B cell (primary cell): ENCODE measurements at regions not wholly inside any gene's neighbourhood (a gene's known extent, or its start where the extent isn't known, plus 50 kb on each side); places are given as distances from the start of the nearest gene placed in this dataset.

Source experiments
- ATAC-seq: fragments of 200-7000 bp; cut with Tn5 transposase; one replicate; pipeline ENCODE4 v1.10.0; 2021; ENCODE audit warnings: low read depth, mild to moderate bottlenecking, moderate number of reproducible peaks, moderate library complexity
- CTCF ChIA-PET: fragments of 350-600 bp; sonication (Branson Sonifier 250); formaldehyde crosslinking; loops from one replicate; lab custom pipeline; 2021; ENCODE audit warnings: antibody characterized with exemption, inconsistent platforms; lab: Charles Lee
- POLR2A ChIA-PET: fragments of 350-600 bp; sonication (Branson Sonifier 250); formaldehyde crosslinking; loops from one replicate; lab custom pipeline; 2021; ENCODE audit warnings: antibody characterized with exemption; lab: Charles Lee
- DNase-seq: peaks from one replicate; pipeline ENCODE4 v3.0.0; 2013
- H2AFZ ChIP-seq: 2 replicates; pipeline ENCODE4 v1.6.1; 2012; ENCODE audit warnings: mild to moderate bottlenecking, low read depth, low read length; ENCODE audit not compliant: insufficient read depth, poor library complexity, severe bottlenecking
- H3K27ac ChIP-seq, 2 donors: 1 replicate in 1 of 2; 2 replicates in 1 of 2; pipeline ENCODE4 v1.5.1; 2012 to 2013; ENCODE audit warnings: low read length in 2 of 2, mild to moderate bottlenecking in 2 of 2, moderate library complexity in 1 of 2
- H3K27me3 ChIP-seq, 4 experiments: fragments of 200-600 bp in 1 of 4; sonication (generic) in 1 of 4; replicated peaks in 1 of 4; 1 replicate in 2 of 4; 2 replicates in 2 of 4; pipeline versions ENCODE4 v1.6.1 to v1.7.0; 2013 to 2016; ENCODE audit warnings: low read length in 3 of 4, mild to moderate bottlenecking in 2 of 4, mixed read lengths in 1 of 4, moderate library complexity in 1 of 4; ENCODE audit not compliant: insufficient read depth in 4 of 4, control insufficient read depth in 3 of 4; ENCODE audit errors: control extremely low read depth in 1 of 4
- H3K36me3 ChIP-seq, 2 experiments: replicated peaks in 1 of 2; 1 replicate in 1 of 2; 2 replicates in 1 of 2; pipeline versions ENCODE4 v1.6.1 to v1.7.1; 2013; ENCODE audit warnings: low read length in 1 of 2; ENCODE audit not compliant: insufficient read depth in 2 of 2, control insufficient read depth in 1 of 2; ENCODE audit errors: control extremely low read depth in 1 of 2, extremely low read depth in 1 of 2
- H3K4me1 ChIP-seq, 2 donors: fragments of 200-600 bp in 1 of 2; sonication (generic) in 1 of 2; 1 replicate in 1 of 2; 2 replicates in 1 of 2; pipeline versions ENCODE4 v1.5.1 to v1.6.1; 2013 to 2017; ENCODE audit warnings: low read length in 2 of 2; ENCODE audit not compliant: control insufficient read depth in 2 of 2, insufficient read depth in 2 of 2
- H3K4me2 ChIP-seq: replicated peaks from 2 replicates; pipeline ENCODE3; 2012; ENCODE audit warnings: mild to moderate bottlenecking, low read depth, low read length; ENCODE audit not compliant: poor library complexity, severe bottlenecking
- H3K4me3 ChIP-seq, 5 experiments: fragments of 200-600 bp in 1 of 5; sonication (generic) in 1 of 5; 1 replicate in 3 of 5; 2 replicates in 2 of 5; pipeline versions ENCODE4 v1.5.1 to v1.7.0; 2011 to 2016; ENCODE audit warnings: low read length in 4 of 5, mild to moderate bottlenecking in 4 of 5, low read depth in 2 of 5, control low read depth in 1 of 5, moderate library complexity in 1 of 5; ENCODE audit not compliant: insufficient read depth in 1 of 5; ENCODE audit errors: control extremely low read depth in 1 of 5, extremely low read depth in 1 of 5
- H3K79me2 ChIP-seq: fragments of 200-600 bp; sonication (generic); one replicate; pipeline ENCODE4 v1.6.0; 2016; ENCODE audit warnings: low read length; ENCODE audit not compliant: control insufficient read depth, insufficient read depth
- H3K9ac ChIP-seq: fragments of 200-600 bp; sonication (generic); 2 replicates; pipeline ENCODE4 v1.6.1; 2017; ENCODE audit warnings: mild to moderate bottlenecking, low read length, moderate library complexity
- H3K9me3 ChIP-seq, 3 donors: one replicate each; pipeline versions ENCODE4 v1.6.1 to v1.7.1; 2013; ENCODE audit warnings: low read length in 2 of 3; ENCODE audit not compliant: control insufficient read depth in 2 of 3, insufficient read depth in 1 of 3; ENCODE audit errors: control extremely low read depth in 1 of 3
- H4K20me1 ChIP-seq: 2 replicates; pipeline ENCODE4 v1.6.0; 2012; ENCODE audit warnings: mild to moderate bottlenecking, low read length; ENCODE audit not compliant: insufficient read depth, control insufficient read depth, poor library complexity, severe bottlenecking
- H3K27ac Mint-ChIP-seq: one replicate; pipeline ENCODE4 v1.8.0; 2021; ENCODE audit warnings: mixed read lengths
- H3K27me3 Mint-ChIP-seq: one replicate; pipeline ENCODE4 v1.8.0; 2021; ENCODE audit warnings: mixed read lengths
- H3K4me1 Mint-ChIP-seq: one replicate; pipeline ENCODE4 v1.8.0; 2021; ENCODE audit warnings: mixed read lengths
- H3K4me3 Mint-ChIP-seq: one replicate; pipeline ENCODE4 v1.8.0; 2021; ENCODE audit warnings: mixed read lengths
- H3K9me3 Mint-ChIP-seq: one replicate; pipeline ENCODE4 v1.8.0; 2022; ENCODE audit warnings: mixed read lengths; ENCODE audit not compliant: insufficient read depth
- CTCF ChIP-seq: fragments of 200-600 bp; IDR thresholded peaks from one replicate; pipeline ENCODE4 v1.8.0; 2022; ENCODE audit warnings: antibody characterized with exemption, mild to moderate bottlenecking
- EZH2 ChIP-seq: IDR thresholded peaks from 2 replicates; pipeline ENCODE4 v1.6.1; 2012; ENCODE audit warnings: borderline replicate concordance, low read depth, mild to moderate bottlenecking, moderate library complexity, low read length; ENCODE audit not compliant: insufficient read depth, poor library complexity, severe bottlenecking
- WGBS: methylation state at CpG from one replicate; pipeline ENCODE4 v1.1.5; 2013; ENCODE audit warnings: missing lambda C conversion rate; ENCODE audit not compliant: insufficient coverage; 5-methylcytosine and 5-hydroxymethylcytosine counted together
- intact Hi-C: fragments of 100-400 bp; cut with micrococcal nuclease; formaldehyde crosslinking; loops from one replicate; pipeline ENCODE4 v1.10.0; 2022

- no peak for ATAC-seq
- intact Hi-C loops: no loop called here
- Histone ChIP-seq H3K27ac (no peak overlapping the region), H3K9ac (no peak overlapping the region), H3K9me3 (no peaks in the 10 kb centered on the region), H3K4me2 (no peak overlapping the region), H3K36me3 (no peaks in the 10 kb centered on the region), H3K79me2 (no peaks in the 10 kb centered on the region), H2AFZ (no peak overlapping the region), H3K27me3 (no peaks in the 10 kb centered on the region), H3K4me3 (no peak overlapping the region), H4K20me1 (no peaks in the 10 kb centered on the region), H3K4me1 (no peaks in the 10 kb centered on the region)
- Mint-ChIP-seq H3K27me3 (no peaks in the 10 kb centered on the region), H3K9me3 (no peaks in the 10 kb centered on the region), H3K4me1 (no peaks in the 10 kb centered on the region), H3K4me3 (no peak overlapping the region), H3K27ac (no peak overlapping the region)
- WGBS: 89% methylated on average over 3 of the region's 7 CpGs
- CTCF ChIA-PET: no interaction called here
- POLR2A ChIA-PET: no interaction called here
- TF ChIP-seq CTCF: no peak
- DNase-seq: no peak
Observed at GRCh38 chr13:80141123-80141849, 199.6 kb downstream of the SPRY2 start.

GRCh38 chr13:80140685-80141084 is 200.2 kb downstream of the SPRY2 start:
- Histone ChIP-seq H3K27me3 (no peaks in the 10 kb centered on the region), H3K4me1 (no peaks in the 10 kb centered on the region), H3K9ac (no peak overlapping the region), H3K4me3 (no peak overlapping the region), H3K9me3 (no peaks in the 10 kb centered on the region), H2AFZ (no peak overlapping the region), H3K4me2 (no peak overlapping the region), H4K20me1 (no peaks in the 10 kb centered on the region), H3K27ac (no peak overlapping the region), H3K79me2 (no peaks in the 10 kb centered on the region), H3K36me3 (no peaks in the 10 kb centered on the region)
- Mint-ChIP-seq H3K4me3 (no peak overlapping the region), H3K4me1 (no peaks in the 10 kb centered on the region), H3K9me3 (no peaks in the 10 kb centered on the region), H3K27ac (no peak overlapping the region), H3K27me3 (no peaks in the 10 kb centered on the region)
- ATAC-seq: no peak
- DNase-seq: no peak
- ChIA-PET POLR2A (no interaction called here), CTCF (no interaction called here)
- WGBS: no CpG with 5 or more reads among the region's 4 CpGs
- no peak for TF ChIP-seq EZH2
- TF ChIP-seq CTCF: no peak
- intact Hi-C loops: no loop called here
